IMR-90 (cell line): ENCODE measurements at regions not wholly inside any gene's neighbourhood (a gene's known extent, or its start where the extent isn't known, plus 50 kb on each side); places are given as distances from the start of the nearest gene placed in this dataset.

Source experiments
- BHLHE40 ChIP-seq: fragments of 150-350 bp; IDR thresholded peaks from 2 replicates; pipeline ENCODE4 v1.6.1; 2016; ENCODE audit warnings: mild to moderate bottlenecking, low read depth, low read length
- CEBPB ChIP-seq: IDR thresholded peaks from 2 replicates; pipeline ENCODE4 v1.6.1; 2012; ENCODE audit warnings: low read depth, low read length, improper control_type of control experiment
- CTCF ChIP-seq: conservative IDR thresholded peaks from 2 replicates; pipeline ENCODE4 v1.5.1; 2012; ENCODE audit warnings: mild to moderate bottlenecking, low read depth, low read length, improper control_type of control experiment
- ELK1 ChIP-seq: fragments of 150-350 bp; IDR thresholded peaks from 2 replicates; pipeline ENCODE4 v1.6.1; 2016; ENCODE audit warnings: low read depth, mild to moderate bottlenecking, low read length, moderate library complexity, borderline replicate concordance
- MAZ ChIP-seq: IDR thresholded peaks from 2 replicates; pipeline ENCODE4 v1.6.1; 2012; ENCODE audit warnings: low read depth, mild to moderate bottlenecking, low read length, improper control_type of control experiment, moderate library complexity, borderline replicate concordance
- MXI1 ChIP-seq: IDR thresholded peaks from 2 replicates; pipeline ENCODE4 v1.6.1; 2012; ENCODE audit warnings: low read depth, mild to moderate bottlenecking, low read length, moderate library complexity, borderline replicate concordance
- NFE2L2 ChIP-seq: fragments of 150-350 bp; IDR thresholded peaks from 2 replicates; pipeline ENCODE4 v1.6.1; 2016; ENCODE audit warnings: low read depth, mild to moderate bottlenecking, low read length
- POLR2A ChIP-seq: IDR thresholded peaks from 2 replicates; pipeline ENCODE4 v1.6.1; 2012; ENCODE audit warnings: mild to moderate bottlenecking, low read depth, low read length
- RAD21 ChIP-seq: IDR thresholded peaks from 2 replicates; pipeline ENCODE4 v1.6.1; 2012; ENCODE audit warnings: low read length, improper control_type of control experiment
- RFX5 ChIP-seq: IDR thresholded peaks from 2 replicates; pipeline ENCODE4 v1.8.0; 2012; ENCODE audit warnings: low read depth, mild to moderate bottlenecking, low read length, moderate library complexity
- SMC3 ChIP-seq: fragments of 150-350 bp; IDR thresholded peaks from 2 replicates; pipeline ENCODE4 v1.6.1; 2016; ENCODE audit warnings: low read depth, mild to moderate bottlenecking, antibody characterized with exemption, low read length, moderate library complexity

- no peak for TF ChIP-seq MXI1
- TF ChIP-seq RFX5, result no peak
- TF ChIP-seq CTCF, result no peak
- TF ChIP-seq RAD21, result no peak
- no peak for TF ChIP-seq POLR2A
- TF ChIP-seq CEBPB, result no peak
- TF ChIP-seq NFE2L2, result no peak
- no peak for TF ChIP-seq MAZ
- TF ChIP-seq ELK1, result no peak
- no peak for TF ChIP-seq SMC3
- no peak for TF ChIP-seq BHLHE40
Measured at GRCh38 chr2:216281316-216281715, 91.0 kb downstream of the MARCHF4 start.
